ENCODE measurements at regions not wholly inside any gene's neighbourhood (a gene's known extent, or its start where the extent isn't known, plus 50 kb on each side); places are given as distances from the start of the nearest gene placed in this dataset.

DNA sequence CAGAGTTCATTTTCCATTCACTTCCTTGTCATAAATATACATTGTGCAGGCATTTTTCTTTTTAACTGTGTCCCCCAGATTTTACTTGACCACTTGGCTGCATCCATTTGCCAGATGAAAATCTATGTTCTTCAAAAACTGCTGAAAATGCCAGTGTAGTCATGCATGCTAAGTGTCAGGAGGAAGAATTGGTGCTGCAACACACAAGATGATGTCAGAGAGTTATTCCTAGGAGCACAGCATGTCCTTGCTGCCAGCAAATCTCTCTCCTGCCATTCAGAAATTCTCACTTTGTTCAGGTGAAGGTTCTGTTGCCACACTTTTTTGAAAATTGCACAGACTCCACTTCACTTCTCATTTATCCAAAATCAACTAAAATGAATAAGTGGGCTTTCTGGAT is 106.4 kb upstream of the MAGI3 start:
- no peak for TF ChIP-seq POLR2A (IDR thresholded peaks at IDR 0.05)
- TF ChIP-seq, protein P1, sequence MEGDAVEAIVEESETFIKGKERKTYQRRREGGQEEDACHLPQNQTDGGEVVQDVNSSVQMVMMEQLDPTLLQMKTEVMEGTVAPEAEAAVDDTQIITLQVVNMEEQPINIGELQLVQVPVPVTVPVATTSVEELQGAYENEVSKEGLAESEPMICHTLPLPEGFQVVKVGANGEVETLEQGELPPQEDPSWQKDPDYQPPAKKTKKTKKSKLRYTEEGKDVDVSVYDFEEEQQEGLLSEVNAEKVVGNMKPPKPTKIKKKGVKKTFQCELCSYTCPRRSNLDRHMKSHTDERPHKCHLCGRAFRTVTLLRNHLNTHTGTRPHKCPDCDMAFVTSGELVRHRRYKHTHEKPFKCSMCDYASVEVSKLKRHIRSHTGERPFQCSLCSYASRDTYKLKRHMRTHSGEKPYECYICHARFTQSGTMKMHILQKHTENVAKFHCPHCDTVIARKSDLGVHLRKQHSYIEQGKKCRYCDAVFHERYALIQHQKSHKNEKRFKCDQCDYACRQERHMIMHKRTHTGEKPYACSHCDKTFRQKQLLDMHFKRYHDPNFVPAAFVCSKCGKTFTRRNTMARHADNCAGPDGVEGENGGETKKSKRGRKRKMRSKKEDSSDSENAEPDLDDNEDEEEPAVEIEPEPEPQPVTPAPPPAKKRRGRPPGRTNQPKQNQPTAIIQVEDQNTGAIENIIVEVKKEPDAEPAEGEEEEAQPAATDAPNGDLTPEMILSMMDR (IDR thresholded peaks at IDR 0.05): no peak

Data from body of pancreas (tissue), 4 donors.